ENCODE measurements at regions not wholly inside any gene's neighbourhood (a gene's known extent, or its start where the extent isn't known, plus 50 kb on each side); places are given as distances from the start of the nearest gene placed in this dataset.

DNA sequence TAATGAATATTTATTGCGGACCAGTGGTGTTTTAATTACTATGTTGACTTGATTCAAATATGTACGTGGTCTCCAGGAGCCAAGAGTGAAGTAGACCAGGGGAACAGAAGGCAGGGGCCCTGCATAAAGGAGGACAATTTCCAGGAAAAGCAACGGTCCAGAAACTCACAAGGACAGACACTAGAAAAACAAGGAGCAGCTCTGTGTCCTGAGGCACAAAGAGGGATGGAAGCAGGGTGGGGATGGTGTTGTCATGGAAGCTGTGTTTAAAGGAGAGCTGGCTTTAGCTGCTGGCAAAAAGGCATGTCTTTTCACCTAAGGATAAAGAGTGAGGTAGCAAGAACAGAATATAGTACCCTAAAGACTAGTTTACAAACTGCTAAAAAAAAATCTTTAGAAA lies 254.1 kb upstream of the TENM3 start:
- Mint-ChIP-seq H3K27me3 (ENCODE audit: insufficient read depth, unreplicated experiment) (peaks cover 18% of the 10 kb centered on the region), H3K36me3 (ENCODE audit: insufficient read depth, unreplicated experiment) (no peaks in the 10 kb centered on the region), H3K4me3 (ENCODE audit: unreplicated experiment) (no peak overlapping the region), H3K27ac (ENCODE audit: low read depth, unreplicated experiment) (no peak overlapping the region), H3K4me1 (ENCODE audit: insufficient read depth, unreplicated experiment) (no peaks in the 10 kb centered on the region), H3K9me3 (ENCODE audit: unreplicated experiment) (no peaks in the 10 kb centered on the region)
- ChIA-PET CTCF (interaction anchor here (0.6 to 1.5 kb wide), 2 partner anchors 9 to 466 kb away, joined by 3 to 6 read pairs; no protein-coding TSS in a partner anchor), POLR2A (no interaction called here)
- BruUV-seq (replicated peaks) = no TSS peak
- TF ChIP-seq CTCF (IDR thresholded peaks at IDR 0.05; ENCODE audit: unreplicated experiment) = no peak
- intact Hi-C loops (cut with micrococcal nuclease) = no loop called here
- DNase-seq (ENCODE audit: unreplicated experiment) = no peak

- Mint-ChIP-seq H3K36me3 (ENCODE audit: insufficient read depth, unreplicated experiment) (no peaks in the 10 kb centered on the region), H3K9me3 (ENCODE audit: unreplicated experiment) (no peaks in the 10 kb centered on the region), H3K27ac (ENCODE audit: low read depth, unreplicated experiment) (no peak overlapping the region), H3K27me3 (ENCODE audit: insufficient read depth, unreplicated experiment) (peaks cover 9% of the 10 kb centered on the region), H3K4me3 (ENCODE audit: unreplicated experiment) (no peak overlapping the region), H3K4me1 (ENCODE audit: insufficient read depth, unreplicated experiment) (no peaks in the 10 kb centered on the region)
- intact Hi-C loops (cut with micrococcal nuclease) = no loop called here
- TF ChIP-seq CTCF (IDR thresholded peaks at IDR 0.05; ENCODE audit: unreplicated experiment) = no peak
- ChIA-PET CTCF (no interaction called here), POLR2A (no interaction called here)
- no TSS peak for BruUV-seq (replicated peaks)
- no peak for DNase-seq (ENCODE audit: unreplicated experiment)
Observed at GRCh38 chr4:181991369-181992108, 251.7 kb upstream of the TENM3 start.

- no peaks in the 10 kb centered on the region for H3K9me3 Mint-ChIP-seq (ENCODE audit: unreplicated experiment)
- H3K4me3 Mint-ChIP-seq (ENCODE audit: unreplicated experiment) = no peak overlapping the region
- POLR2A ChIA-PET = no interaction called here
- no peak for DNase-seq (ENCODE audit: unreplicated experiment)
- H3K36me3 Mint-ChIP-seq (ENCODE audit: insufficient read depth, unreplicated experiment) = no peaks in the 10 kb centered on the region
- no peaks in the 10 kb centered on the region for H3K27me3 Mint-ChIP-seq (ENCODE audit: insufficient read depth, unreplicated experiment)
- CTCF ChIA-PET = interaction anchor here (0.6 to 1.3 kb wide), 4 partner anchors 9 to 262 kb away, joined by 3 read pairs; no protein-coding TSS in a partner anchor
- BruUV-seq (replicated peaks) = no TSS peak
- H3K4me1 Mint-ChIP-seq (ENCODE audit: insufficient read depth, unreplicated experiment) = no peaks in the 10 kb centered on the region
- intact Hi-C loops (cut with micrococcal nuclease) = no loop called here
- TF ChIP-seq CTCF (IDR thresholded peaks at IDR 0.05; ENCODE audit: unreplicated experiment) = no peak
- H3K27ac Mint-ChIP-seq (ENCODE audit: low read depth, unreplicated experiment) = no peak overlapping the region
Observed at GRCh38 chr4:181998398-181999295, 244.6 kb upstream of the TENM3 start.

- DNase-seq (ENCODE audit: unreplicated experiment) = no peak
- CTCF ChIA-PET = no interaction called here
- Mint-ChIP-seq H3K4me3 (ENCODE audit: unreplicated experiment) (no peak overlapping the region), H3K4me1 (ENCODE audit: insufficient read depth, unreplicated experiment) (no peaks in the 10 kb centered on the region), H3K9me3 (ENCODE audit: unreplicated experiment) (no peaks in the 10 kb centered on the region), H3K36me3 (ENCODE audit: insufficient read depth, unreplicated experiment) (no peaks in the 10 kb centered on the region), H3K27ac (ENCODE audit: low read depth, unreplicated experiment) (no peak overlapping the region), H3K27me3 (ENCODE audit: insufficient read depth, unreplicated experiment) (no peaks in the 10 kb centered on the region)
- TF ChIP-seq CTCF (IDR thresholded peaks at IDR 0.05; ENCODE audit: unreplicated experiment) = no peak
- POLR2A ChIA-PET = no interaction called here
- no TSS peak for BruUV-seq (replicated peaks)
- intact Hi-C loops (cut with micrococcal nuclease) = no loop called here
Observed at GRCh38 chr4:182000077-182000476, 243.1 kb upstream of the TENM3 start.
